GM12878 (cell line): ENCODE measurements at regions not wholly inside any gene's neighbourhood (a gene's known extent, or its start where the extent isn't known, plus 50 kb on each side); places are given as distances from the start of the nearest gene placed in this dataset.

Experiments used
- ATAC-seq: fragments of 200-7000 bp; cut with Tn5 transposase; 3 replicates; pipeline ENCODE4 v1.9.1; 2020; ENCODE audit warnings: mild to moderate bottlenecking, moderate library complexity
- BruUV-seq: library from RNA; stranded (reverse); fragments of 400-500 nt; replicated peaks from 2 replicates; lab custom pipeline; 2021; lab: Mats Ljungman, UMichigan
- CTCF ChIA-PET: fragments of 300-600 bp; sonication (Branson Sonifier 250); formaldehyde crosslinking; extraction: SDS; loops from one replicate; lab custom pipeline; 2021; ENCODE audit warnings: inconsistent platforms; lab: Yijun Ruan, JAX
- POLR2A ChIA-PET: fragments of 350-600 bp; formaldehyde crosslinking; extraction: SDS; loops from one replicate; lab custom pipeline; 2021; ENCODE audit warnings: inconsistent platforms; lab: Charles Lee
- RAD21 ChIA-PET: fragments of 300-600 bp; sonication (Branson Sonifier 250); formaldehyde crosslinking; loops from one replicate; lab custom pipeline; 2023; ENCODE audit warnings: antibody characterized with exemption; ENCODE audit not compliant: unreplicated experiment; lab: Charles Lee
- SMC1A ChIA-PET: fragments of 300-600 bp; sonication (Branson Sonifier 250); formaldehyde crosslinking; loops from one replicate; lab custom pipeline; 2023; ENCODE audit not compliant: unreplicated experiment, uncharacterized antibody; lab: Charles Lee
- DNase-seq: peaks from one replicate; pipeline ENCODE4 v3.0.0-alpha.2; 2011; ENCODE audit warnings: low read depth, low spot score
- FAIRE-seq: peaks from 3 replicates; lab custom pipeline; 2011; peaks lifted over from hg19 to GRCh38; lab: Jason Lieb, UNC
- H2AFZ ChIP-seq: 2 replicates; pipeline ENCODE4 v1.6.0; 2011; ENCODE audit warnings: low read depth, low read length, control low read depth; ENCODE audit not compliant: control insufficient read depth
- H3K27ac ChIP-seq: 2 replicates; pipeline ENCODE4 v1.5.1; 2011; ENCODE audit warnings: control low read depth; ENCODE audit not compliant: control insufficient read depth, insufficient read depth
- H3K27me3 ChIP-seq, 2 experiments: replicated peaks in 1 of 2; 2 replicates each; pipeline versions ENCODE4 v1.6.0 to v1.6.1; 2011; ENCODE audit warnings: low read length in 1 of 2; ENCODE audit not compliant: control insufficient read depth in 2 of 2, insufficient read depth in 2 of 2
- H3K36me3 ChIP-seq, 2 experiments: 2 replicates each; pipeline ENCODE4 v1.5.1; 2011; ENCODE audit warnings: low read length in 1 of 2; ENCODE audit not compliant: control insufficient read depth in 2 of 2, insufficient read depth in 2 of 2
- H3K4me1 ChIP-seq: 2 replicates; pipeline ENCODE4 v1.6.1; 2011; ENCODE audit warnings: mild to moderate bottlenecking, low read length, moderate library complexity, mixed read lengths; ENCODE audit not compliant: control insufficient read depth, insufficient read depth
- H3K4me2 ChIP-seq: 2 replicates; pipeline ENCODE4 v1.6.0; 2011; ENCODE audit warnings: control low read depth; ENCODE audit not compliant: control insufficient read depth, insufficient read depth
- H3K4me3 ChIP-seq: fragments of 200-600 bp; sonication (generic); 2 replicates; pipeline ENCODE4 v1.5.1; 2016
- H3K79me2 ChIP-seq: 2 replicates; pipeline ENCODE4 v1.6.0; 2011; ENCODE audit warnings: low read length; ENCODE audit not compliant: control insufficient read depth, insufficient read depth
- H3K9ac ChIP-seq: 2 replicates; pipeline ENCODE4 v1.8.0; 2011; ENCODE audit warnings: low read length, control low read depth, mixed read lengths; ENCODE audit not compliant: control insufficient read depth, insufficient read depth
- H3K9me3 ChIP-seq: replicated peaks from 3 replicates; pipeline ENCODE4 v1.5.1; 2011; ENCODE audit warnings: mild to moderate bottlenecking, low read length; ENCODE audit not compliant: control insufficient read depth, insufficient read depth
- H4K20me1 ChIP-seq: 2 replicates; pipeline ENCODE4 v1.6.0; 2011; ENCODE audit not compliant: control insufficient read depth, insufficient read depth
- BRCA1 ChIP-seq: IDR thresholded peaks from 2 replicates; pipeline ENCODE4 v1.6.1; 2011; ENCODE audit warnings: low read depth, low read length, improper control_type of control experiment
- JUNB ChIP-seq: IDR thresholded peaks from 2 replicates; pipeline ENCODE4 v1.6.1; 2016; ENCODE audit warnings: antibody characterized with exemption, mild to moderate bottlenecking
- NFXL1 ChIP-seq: fragments of 450-650 bp; IDR thresholded peaks from 2 replicates; pipeline ENCODE4 v1.6.1; 2017; ENCODE audit warnings: antibody characterized with exemption, mild to moderate bottlenecking, borderline replicate concordance
- NR2C1 ChIP-seq: fragments of 450-650 bp; IDR thresholded peaks from 2 replicates; pipeline ENCODE4 v1.6.1; 2017; ENCODE audit warnings: antibody characterized with exemption, mild to moderate bottlenecking, moderate library complexity
- RAD51 ChIP-seq: fragments of 450-650 bp; IDR thresholded peaks from 2 replicates; pipeline ENCODE4 v1.6.1; 2016; ENCODE audit warnings: moderate library complexity, mild to moderate bottlenecking, inconsistent platforms
- SMAD1 ChIP-seq: fragments of 450-650 bp; IDR thresholded peaks from 2 replicates; pipeline ENCODE4 v1.6.1; 2018; ENCODE audit warnings: mild to moderate bottlenecking, low read depth; ENCODE audit not compliant: partially characterized antibody
- ZNF24 ChIP-seq: fragments of 450-650 bp; IDR thresholded peaks from 2 replicates; pipeline ENCODE4 v1.6.1; 2017; ENCODE audit warnings: antibody characterized with exemption, mild to moderate bottlenecking
- WGBS: methylation state at CpG from one replicate; pipeline ENCODE4 v1.1.6; 2016; ENCODE audit warnings: low lambda C conversion rate; ENCODE audit not compliant: insufficient replicate concordance, insufficient coverage; ENCODE audit errors: missing lambda C conversion rate; 5-methylcytosine and 5-hydroxymethylcytosine counted together
- in situ Hi-C: fragments of 300-500 bp; cut with MboI; formaldehyde crosslinking; loops from 9 replicates; pipeline ENCODE4 v1.14.3; 2018; ENCODE audit warnings: mixed read lengths
- intact Hi-C: fragments of 100-400 bp; cut with micrococcal nuclease; formaldehyde crosslinking; loops from one replicate; pipeline ENCODE4 v1.14.2; 2022; ENCODE audit not compliant: unreplicated experiment
- TF ChIP-seq, protein P1 (sequence below), 3 experiments: IDR thresholded peaks in 2 of 3; conservative IDR thresholded peaks in 1 of 3; 2 replicates each; pipeline ENCODE4 v1.5.1; 2011; ENCODE audit warnings: low read depth in 3 of 3, low read length in 3 of 3, mild to moderate bottlenecking in 3 of 3, control low read depth in 2 of 3, moderate library complexity in 2 of 3, inconsistent platforms in 1 of 3, mixed read lengths in 1 of 3; ENCODE audit not compliant: control insufficient read depth in 2 of 3, insufficient read depth in 1 of 3; ENCODE audit errors: extremely low read depth in 1 of 3

DNA sequence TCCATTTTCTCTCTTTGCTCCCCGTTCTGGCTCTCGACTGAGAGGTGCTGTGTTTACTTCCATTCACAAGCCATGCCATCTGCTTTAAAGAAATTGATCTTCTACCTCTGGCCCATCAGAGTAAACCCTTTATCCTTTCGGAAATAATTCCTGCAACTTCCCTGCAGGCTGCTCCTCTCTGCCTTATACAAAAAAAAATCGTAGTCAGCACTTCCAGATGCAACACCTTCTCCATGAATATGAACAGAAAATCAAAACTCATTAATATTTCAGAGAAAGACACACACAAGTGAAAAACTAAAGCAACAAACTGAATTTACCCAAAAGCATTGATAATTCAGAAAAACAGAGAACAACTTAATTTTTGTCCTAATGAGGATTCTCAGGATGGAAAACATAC lies 127.6 kb upstream of the FSCB start:
- Histone ChIP-seq H3K4me3 (no peak overlapping the region), H3K79me2 (no peaks in the 10 kb centered on the region), H3K9ac (no peak overlapping the region), H3K36me3 (no peaks in the 10 kb centered on the region), H3K27me3 (no peaks in the 10 kb centered on the region), H3K27ac (no peak overlapping the region), H3K9me3 (no peaks in the 10 kb centered on the region), H3K4me1 (no peaks in the 10 kb centered on the region), H2AFZ (no peak overlapping the region), H4K20me1 (no peaks in the 10 kb centered on the region), H3K4me2 (no peak overlapping the region)
- no TSS peak for BruUV-seq
- no peak for TF ChIP-seq RAD51
- no peak for TF ChIP-seq BRCA1
- TF ChIP-seq JUNB = no peak
- no peak for TF ChIP-seq NFXL1
- no peak for TF ChIP-seq ZNF24
- TF ChIP-seq SMAD1 = no peak
- TF ChIP-seq, protein P1, sequence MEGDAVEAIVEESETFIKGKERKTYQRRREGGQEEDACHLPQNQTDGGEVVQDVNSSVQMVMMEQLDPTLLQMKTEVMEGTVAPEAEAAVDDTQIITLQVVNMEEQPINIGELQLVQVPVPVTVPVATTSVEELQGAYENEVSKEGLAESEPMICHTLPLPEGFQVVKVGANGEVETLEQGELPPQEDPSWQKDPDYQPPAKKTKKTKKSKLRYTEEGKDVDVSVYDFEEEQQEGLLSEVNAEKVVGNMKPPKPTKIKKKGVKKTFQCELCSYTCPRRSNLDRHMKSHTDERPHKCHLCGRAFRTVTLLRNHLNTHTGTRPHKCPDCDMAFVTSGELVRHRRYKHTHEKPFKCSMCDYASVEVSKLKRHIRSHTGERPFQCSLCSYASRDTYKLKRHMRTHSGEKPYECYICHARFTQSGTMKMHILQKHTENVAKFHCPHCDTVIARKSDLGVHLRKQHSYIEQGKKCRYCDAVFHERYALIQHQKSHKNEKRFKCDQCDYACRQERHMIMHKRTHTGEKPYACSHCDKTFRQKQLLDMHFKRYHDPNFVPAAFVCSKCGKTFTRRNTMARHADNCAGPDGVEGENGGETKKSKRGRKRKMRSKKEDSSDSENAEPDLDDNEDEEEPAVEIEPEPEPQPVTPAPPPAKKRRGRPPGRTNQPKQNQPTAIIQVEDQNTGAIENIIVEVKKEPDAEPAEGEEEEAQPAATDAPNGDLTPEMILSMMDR (IDR thresholded peaks at IDR 0.05 in 2 of 3, conservative IDR thresholded peaks at IDR 0.05 in 1 of 3; ENCODE audit: control insufficient read depth in 2 of 3, extremely low read depth in 1 of 3, insufficient read depth in 1 of 3, low read depth in 3 of 3, low read length in 3 of 3) = no peak
- TF ChIP-seq NR2C1 = no peak
- ATAC-seq (no peak), DNase-seq (no peak), FAIRE-seq (no peak)
- in situ Hi-C loops (no loop called here), intact Hi-C loops (no loop called here)
- CTCF ChIA-PET = no interaction called here
- POLR2A ChIA-PET = no interaction called here
- 21% methylated on average over 4 of the region's 4 CpGs for WGBS
- SMC1A ChIA-PET = interaction anchor here (1.4 kb wide), 1 partner anchor 8 kb away, joined by 3 read pairs; no protein-coding TSS in a partner anchor
- RAD21 ChIA-PET = no interaction called here
